ENCODE measurements at regions not wholly inside any gene's neighbourhood (a gene's known extent, or its start where the extent isn't known, plus 50 kb on each side); places are given as distances from the start of the nearest gene placed in this dataset.

- no peak for TF ChIP-seq EZH2phosphoT487 (conservative IDR thresholded peaks at IDR 0.05; ENCODE audit: low read length)
- TF ChIP-seq CTCF (IDR thresholded peaks at IDR 0.05; ENCODE audit: insufficient read depth, low read length, poor library complexity, severe bottlenecking): no peak
- no peaks in the 10 kb centered on the region for H3K79me2 ChIP-seq (ENCODE audit: insufficient read depth, low read length)
- no peaks in the 10 kb centered on the region for H3K9me3 ChIP-seq (ENCODE audit: insufficient read depth, low read length)
- H3K9me2 ChIP-seq (replicated peaks; ENCODE audit: insufficient read depth, low read length): no peaks in the 10 kb centered on the region
- no peak overlapping the region for H3K4me3 ChIP-seq (ENCODE audit: insufficient read depth, low read length, poor library complexity, severe bottlenecking)
- no peaks in the 10 kb centered on the region for H4K20me1 ChIP-seq (ENCODE audit: low read depth, low read length)
- H3F3A ChIP-seq (ENCODE audit: insufficient read depth): no peaks in the 10 kb centered on the region
- H3K4me2 ChIP-seq (ENCODE audit: low read depth, low read length, poor library complexity, severe bottlenecking): no peak overlapping the region
- H2AFZ ChIP-seq (ENCODE audit: low read depth, low read length, severe bottlenecking): no peak overlapping the region
- no peak overlapping the region for H3K9ac ChIP-seq (ENCODE audit: low read length)
- H3K27me3 ChIP-seq (ENCODE audit: low read length): no peaks in the 10 kb centered on the region
- H3K27ac ChIP-seq (ENCODE audit: low read depth, low read length): no peak overlapping the region
- H3K36me3 ChIP-seq (ENCODE audit: low read length): no peaks in the 10 kb centered on the region
Measured at GRCh38 chr3:30198162-30198561, 408.2 kb upstream of the TGFBR2 start.

GRCh38 chr3:30199096-30199759 is 407.2 kb upstream of the TGFBR2 start:
- Histone ChIP-seq H2AFZ (ENCODE audit: low read depth, low read length, severe bottlenecking) (no peak overlapping the region), H3K36me3 (ENCODE audit: low read length) (no peaks in the 10 kb centered on the region), H3K4me2 (ENCODE audit: low read depth, low read length, poor library complexity, severe bottlenecking) (no peak overlapping the region)

GRCh38 chr3:30199855-30200254 is 406.5 kb upstream of the TGFBR2 start:
- H3K9ac ChIP-seq (ENCODE audit: low read length): no peak overlapping the region
- no peak overlapping the region for H2AFZ ChIP-seq (ENCODE audit: low read depth, low read length, severe bottlenecking)
- H3F3A ChIP-seq (ENCODE audit: insufficient read depth): no peaks in the 10 kb centered on the region
- no peaks in the 10 kb centered on the region for H4K20me1 ChIP-seq (ENCODE audit: low read depth, low read length)
- no peaks in the 10 kb centered on the region for H3K36me3 ChIP-seq (ENCODE audit: low read length)
- no peak overlapping the region for H3K27ac ChIP-seq (ENCODE audit: low read depth, low read length)
- no peaks in the 10 kb centered on the region for H3K27me3 ChIP-seq (ENCODE audit: low read length)
- no peak overlapping the region for H3K4me2 ChIP-seq (ENCODE audit: low read depth, low read length, poor library complexity, severe bottlenecking)
- H3K79me2 ChIP-seq (ENCODE audit: insufficient read depth, low read length): no peaks in the 10 kb centered on the region
- no peaks in the 10 kb centered on the region for H3K9me3 ChIP-seq (ENCODE audit: insufficient read depth, low read length)
- no peaks in the 10 kb centered on the region for H3K9me2 ChIP-seq (replicated peaks; ENCODE audit: insufficient read depth, low read length)
- TF ChIP-seq EZH2phosphoT487 (conservative IDR thresholded peaks at IDR 0.05; ENCODE audit: low read length) (no peak), CTCF (IDR thresholded peaks at IDR 0.05; ENCODE audit: insufficient read depth, low read length, poor library complexity, severe bottlenecking) (no peak)
- no peak overlapping the region for H3K4me3 ChIP-seq (ENCODE audit: insufficient read depth, low read length, poor library complexity, severe bottlenecking)

More at GRCh38 chr3:30199096-30199759, 407.2 kb upstream of the TGFBR2 start:
- Histone ChIP-seq H3K27ac (ENCODE audit: low read depth, low read length) (no peak overlapping the region), H3K9me3 (ENCODE audit: insufficient read depth, low read length) (no peaks in the 10 kb centered on the region), H3F3A (ENCODE audit: insufficient read depth) (no peaks in the 10 kb centered on the region), H3K4me3 (ENCODE audit: insufficient read depth, low read length, poor library complexity, severe bottlenecking) (no peak overlapping the region), H3K79me2 (ENCODE audit: insufficient read depth, low read length) (no peaks in the 10 kb centered on the region), H3K27me3 (ENCODE audit: low read length) (no peaks in the 10 kb centered on the region), H3K9me2 (replicated peaks; ENCODE audit: insufficient read depth, low read length) (no peaks in the 10 kb centered on the region), H3K9ac (ENCODE audit: low read length) (no peak overlapping the region), H4K20me1 (ENCODE audit: low read depth, low read length) (no peaks in the 10 kb centered on the region)
- TF ChIP-seq CTCF (IDR thresholded peaks at IDR 0.05; ENCODE audit: insufficient read depth, low read length, poor library complexity, severe bottlenecking): peak; percentile 80
- TF ChIP-seq EZH2phosphoT487 (conservative IDR thresholded peaks at IDR 0.05; ENCODE audit: low read length): no peak

All from SU-DHL-6 (cell line).